HepG2 (cell line): ENCODE measurements at regions not wholly inside any gene's neighbourhood (a gene's known extent, or its start where the extent isn't known, plus 50 kb on each side); places are given as distances from the start of the nearest gene placed in this dataset.

ENCODE experiments used
- ATAC-seq: fragments of 200-7000 bp; cut with Tn5 transposase; 3 replicates; pipeline ENCODE4 v1.9.1; 2020; ENCODE audit warnings: mild to moderate bottlenecking, moderate library complexity
- BruUV-seq: library from RNA; stranded (reverse); fragments of 400-500 nt; replicated peaks from 2 replicates; lab custom pipeline; 2021; lab: Mats Ljungman, UMichigan
- CTCF ChIA-PET: fragments of 300-600 bp; formaldehyde crosslinking; extraction: SDS; loops from one replicate; lab custom pipeline; 2021; ENCODE audit warnings: low total read pairs, inconsistent platforms, low intra/inter-chr PET ratio; lab: Yijun Ruan, JAX
- POLR2A ChIA-PET: fragments of 350-600 bp; sonication (Branson Sonifier 250); formaldehyde crosslinking; loops from one replicate; lab custom pipeline; 2020; ENCODE audit warnings: antibody characterized with exemption, inconsistent platforms; lab: Yijun Ruan, JAX
- DNase-seq: peaks from one replicate; pipeline ENCODE4 v3.0.0-alpha.2; 2015; ENCODE audit warnings: low spot score
- FAIRE-seq: peaks from 3 replicates; lab custom pipeline; 2011; peaks lifted over from hg19 to GRCh38; lab: Jason Lieb, UNC
- H2AFZ ChIP-seq: one replicate; pipeline ENCODE4 v1.6.1; 2011; ENCODE audit warnings: low read length, inconsistent platforms
- H3K27ac ChIP-seq: fragments of 300-600 bp; 3 replicates; pipeline ENCODE4 v1.8.0; 2011; ENCODE audit warnings: mixed run types, mild to moderate bottlenecking, mixed read lengths, low read length, inconsistent platforms; ENCODE audit not compliant: insufficient read depth; ENCODE audit errors: extremely low read length
- H3K27me3 ChIP-seq, 2 experiments: fragments of 200-600 bp in 1 of 2; 2 replicates in 1 of 2; 3 replicates in 1 of 2; pipeline versions ENCODE4 v1.6.0 to v1.8.0; 2011; ENCODE audit warnings: low read length in 2 of 2, mild to moderate bottlenecking in 2 of 2, moderate library complexity in 2 of 2, inconsistent platforms in 1 of 2; ENCODE audit not compliant: insufficient read depth in 2 of 2, control insufficient read depth in 1 of 2
- H3K36me3 ChIP-seq, 2 experiments: fragments of 200-600 bp in 1 of 2; replicated peaks in 1 of 2; 2 replicates in 1 of 2; 3 replicates in 1 of 2; pipeline versions ENCODE4 v1.5.1 to v1.8.0; 2011; ENCODE audit warnings: low read length in 2 of 2, inconsistent platforms in 1 of 2; ENCODE audit not compliant: insufficient read depth in 2 of 2, control insufficient read depth in 1 of 2
- H3K4me1 ChIP-seq: 2 replicates; pipeline ENCODE4 v1.5.1; 2012; ENCODE audit warnings: low read length, inconsistent platforms; ENCODE audit not compliant: insufficient read depth
- H3K4me2 ChIP-seq: 2 replicates; pipeline ENCODE4 v1.6.0; 2011; ENCODE audit warnings: low read depth, low read length, inconsistent platforms
- H3K4me3 ChIP-seq, 3 experiments: fragments of 200-600 bp in 1 of 3; sonication (generic), shearing (Covaris generic) in 1 of 3; replicated peaks in 1 of 3; 2 replicates each; pipeline ENCODE4 v1.5.1; 2011 to 2016; ENCODE audit warnings: low read length in 3 of 3, inconsistent platforms in 2 of 3, low read depth in 2 of 3, mild to moderate bottlenecking in 2 of 3, control low read depth in 1 of 3, mixed read lengths in 1 of 3; ENCODE audit not compliant: insufficient read depth in 1 of 3
- H3K79me2 ChIP-seq: one replicate; pipeline ENCODE4 v1.6.1; 2011; ENCODE audit warnings: low read length, inconsistent platforms; ENCODE audit not compliant: insufficient read depth
- H3K9ac ChIP-seq: 2 replicates; pipeline ENCODE4 v1.6.0; 2011; ENCODE audit warnings: mild to moderate bottlenecking, low read depth, low read length, inconsistent platforms; ENCODE audit not compliant: insufficient read depth
- H3K9me3 ChIP-seq: 2 replicates; pipeline ENCODE4 v1.5.1; 2012; ENCODE audit warnings: mild to moderate bottlenecking, low read length
- H4K20me1 ChIP-seq: 2 replicates; pipeline ENCODE4 v1.6.0; 2011; ENCODE audit warnings: inconsistent platforms, mild to moderate bottlenecking, low read length, moderate library complexity; ENCODE audit not compliant: insufficient read depth
- EP300 ChIP-seq, 3 experiments: sonication (generic) in 1 of 3; formaldehyde crosslinking in 1 of 3; IDR thresholded peaks; 2 replicates each; pipeline versions ENCODE4 v1.5.1 to v1.6.1; 2011 to 2020; ENCODE audit warnings: low read depth in 2 of 3, low read length in 2 of 3, borderline replicate concordance in 1 of 3, improper control_type of control experiment in 1 of 3, mild to moderate bottlenecking in 1 of 3, missing genetic modification reagents in 1 of 3, moderate library complexity in 1 of 3
- FOXC1 ChIP-seq: sonication (generic); formaldehyde crosslinking; IDR thresholded peaks from 2 replicates; pipeline ENCODE4 v1.8.0; 2022; ENCODE audit warnings: mild to moderate bottlenecking, missing genetic modification reagents, borderline replicate concordance
- MAFK ChIP-seq, 2 experiments: IDR thresholded peaks in 1 of 2; conservative IDR thresholded peaks in 1 of 2; 2 replicates each; pipeline ENCODE4 v1.6.1; 2011; ENCODE audit warnings: improper control_type of control experiment in 2 of 2, low read length in 2 of 2
- NCOA1 ChIP-seq: sonication (generic); formaldehyde crosslinking; IDR thresholded peaks from 2 replicates; pipeline ENCODE4 v1.9.0; 2021; ENCODE audit warnings: missing genetic modification reagents
- SIN3B ChIP-seq: fragments of 150-350 bp; IDR thresholded peaks from 2 replicates; pipeline ENCODE4 v1.6.1; 2014; ENCODE audit warnings: low read length
- ZIK1 ChIP-seq: sonication (generic); formaldehyde crosslinking; IDR thresholded peaks from 2 replicates; pipeline ENCODE4 v1.5.0; 2020; ENCODE audit warnings: mild to moderate bottlenecking, low read depth, missing genetic modification reagents, borderline replicate concordance
- WGBS: methylation state at CpG from one replicate; pipeline ENCODE4 v1.1.6; 2017; ENCODE audit warnings: low lambda C conversion rate; 5-methylcytosine and 5-hydroxymethylcytosine counted together
- in situ Hi-C: cut with HindIII; loops from 2 replicates; pipeline ENCODE4 v1.10.0; 2017; ENCODE audit warnings: low pct_unique_long_range_greater_than_20kb; ENCODE audit not compliant: extremely low pct_ligation_motif_present
- intact Hi-C: fragments of 100-400 bp; cut with micrococcal nuclease; formaldehyde crosslinking; loops from one replicate; pipeline ENCODE4 v1.10.0; 2022; ENCODE audit not compliant: unreplicated experiment
- TF ChIP-seq, protein P1 (sequence below): sonication (generic); formaldehyde crosslinking; conservative IDR thresholded peaks from 2 replicates; pipeline ENCODE4 v1.4.0; 2020; ENCODE audit warnings: missing genetic modification reagents

DNA sequence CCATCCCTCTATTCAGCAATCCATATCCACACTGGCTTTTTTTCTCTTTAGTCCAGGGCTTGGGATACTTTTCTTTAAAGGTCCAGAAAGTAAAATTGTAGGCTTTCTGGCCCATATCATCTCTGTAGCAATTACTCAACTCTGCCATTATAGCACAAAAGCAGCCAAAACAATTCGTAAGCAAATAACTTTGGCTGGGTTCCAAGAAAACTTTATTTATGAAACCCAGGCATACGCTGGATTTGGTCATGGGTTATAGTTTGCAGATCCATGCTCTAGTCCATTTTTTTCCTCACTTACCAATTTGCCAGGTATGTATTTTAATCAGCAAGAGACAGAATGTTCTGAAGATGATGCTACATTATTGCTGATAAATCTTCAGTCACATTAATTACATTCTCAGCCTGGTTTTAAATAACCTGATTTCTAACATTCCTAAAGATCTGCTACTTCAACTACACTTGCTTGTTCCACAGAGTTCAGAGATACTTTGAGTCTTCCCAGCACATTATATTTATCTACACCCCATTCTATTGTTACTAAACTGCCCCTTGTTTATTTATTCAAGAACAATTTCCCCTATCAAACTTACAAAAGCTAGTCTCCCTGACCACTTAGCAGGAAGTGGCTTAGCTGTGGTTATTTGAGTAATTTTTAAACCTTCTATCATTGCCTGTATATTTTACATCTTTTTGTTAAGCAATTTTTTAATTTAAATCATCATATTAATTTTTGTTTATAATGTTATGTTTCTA is 161.0 kb downstream of the ISL1 start:
- in situ Hi-C loops, result no loop called here
- no peak for FAIRE-seq

More for the DNA sequence above, 161.0 kb downstream of the ISL1 start:
- no peak overlapping the region for H3K27ac ChIP-seq
- no peaks in the 10 kb centered on the region for H3K9me3 ChIP-seq
- ATAC-seq (no peak), DNase-seq (no peak)
- no peaks in the 10 kb centered on the region for H3K79me2 ChIP-seq
- H3K27me3 ChIP-seq, result no peaks in the 10 kb centered on the region
- H3K4me3 ChIP-seq, result no peak overlapping the region
- BruUV-seq, result no TSS peak
- ChIA-PET POLR2A (no interaction called here), CTCF (no interaction called here)
- no peaks in the 10 kb centered on the region for H3K4me1 ChIP-seq
- no peak overlapping the region for H3K9ac ChIP-seq
- WGBS, result 9% methylated on average over 2 of the region's 2 CpGs
- intact Hi-C loops, result no loop called here
- TF ChIP-seq NCOA1 (CRISPR knock-in tag) (no peak), ZIK1 (CRISPR knock-in tag) (no peak), SIN3B (no peak), FOXC1 (CRISPR knock-in tag) (no peak), EP300 (IDR thresholded peaks at IDR 0.05; ENCODE audit: low read depth in 2 of 2, low read length in 2 of 2) (no peak), EP300 (CRISPR knock-in tag; IDR thresholded peaks at IDR 0.05; ENCODE audit: borderline replicate concordance) (no peak), MAFK (conservative IDR thresholded peaks at IDR 0.05 in 1 of 2, IDR thresholded peaks at IDR 0.05 in 1 of 2; ENCODE audit: low read length in 2 of 2) (no peak)
- TF ChIP-seq, protein P1, sequence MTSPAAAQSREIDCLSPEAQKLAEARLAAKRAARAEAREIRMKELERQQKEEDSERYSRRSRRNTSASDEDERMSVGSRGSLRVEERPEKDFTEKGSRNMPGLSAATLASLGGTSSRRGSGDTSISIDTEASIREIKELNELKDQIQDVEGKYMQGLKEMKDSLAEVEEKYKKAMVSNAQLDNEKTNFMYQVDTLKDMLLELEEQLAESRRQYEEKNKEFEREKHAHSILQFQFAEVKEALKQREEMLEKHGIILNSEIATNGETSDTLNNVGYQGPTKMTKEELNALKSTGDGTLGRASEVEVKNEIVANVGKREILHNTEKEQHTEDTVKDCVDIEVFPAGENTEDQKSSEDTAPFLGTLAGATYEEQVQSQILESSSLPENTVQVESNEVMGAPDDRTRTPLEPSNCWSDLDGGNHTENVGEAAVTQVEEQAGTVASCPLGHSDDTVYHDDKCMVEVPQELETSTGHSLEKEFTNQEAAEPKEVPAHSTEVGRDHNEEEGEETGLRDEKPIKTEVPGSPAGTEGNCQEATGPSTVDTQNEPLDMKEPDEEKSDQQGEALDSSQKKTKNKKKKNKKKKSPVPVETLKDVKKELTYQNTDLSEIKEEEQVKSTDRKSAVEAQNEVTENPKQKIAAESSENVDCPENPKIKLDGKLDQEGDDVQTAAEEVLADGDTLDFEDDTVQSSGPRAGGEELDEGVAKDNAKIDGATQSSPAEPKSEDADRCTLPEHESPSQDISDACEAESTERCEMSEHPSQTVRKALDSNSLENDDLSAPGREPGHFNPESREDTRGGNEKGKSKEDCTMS (CRISPR knock-in tag), result no peak
- H3K36me3 ChIP-seq, result no peaks in the 10 kb centered on the region
- H4K20me1 ChIP-seq, result no peaks in the 10 kb centered on the region
- H3K4me2 ChIP-seq, result no peak overlapping the region
- no peak overlapping the region for H2AFZ ChIP-seq
